Hindlimb muscle (tissue), 1 donor: ENCODE measurements at regions not wholly inside any gene's neighbourhood (a gene's known extent, or its start where the extent isn't known, plus 50 kb on each side); places are given as distances from the start of the nearest gene placed in this dataset.
"Not testable (repeated sequence)": the region's sequence is repeated elsewhere in the genome, so short reads cannot be mapped to it uniquely, and the experiment has no call there.

Source experiments
- DNase-seq: peaks from one replicate; pipeline ENCODE4 v3.0.0-alpha.2; 2013

- DNase-seq, result no peak
These were observed 60.7 kb downstream of the RRM2 start for GRCh38 chr2:10183146-10183675.

GRCh38 chr2:10184421-10184820 lies 61.9 kb downstream of the RRM2 start:
- DNase-seq, result no peak

- peak; percentile 28 for DNase-seq
These were observed 62.5 kb downstream of the RRM2 start for GRCh38 chr2:10185046-10185445.

GRCh38 chr2:10185755-10186154 lies 63.2 kb downstream of the RRM2 start:
- DNase-seq, result no peak

- no peak for DNase-seq
These were observed 64.5 kb downstream of the RRM2 start for GRCh38 chr2:10186868-10187535.

- DNase-seq, result no peak
These were observed 65.1 kb downstream of the RRM2 start for GRCh38 chr2:10187661-10188060.

- DNase-seq, result no peak
These were observed 65.7 kb downstream of the RRM2 start for GRCh38 chr2:10188211-10188610.

- DNase-seq, result no peak
These were observed 66.3 kb downstream of the RRM2 start for GRCh38 chr2:10188729-10189305.

- no peak for DNase-seq
These were observed 67.7 kb downstream of the RRM2 start for GRCh38 chr2:10190255-10190654.

GRCh38 chr2:10190737-10191532 lies 68.4 kb downstream of the RRM2 start:
- no peak for DNase-seq

GRCh38 chr2:10191554-10191953 lies 69.0 kb downstream of the RRM2 start:
- no peak for DNase-seq

GRCh38 chr2:10192392-10193015 lies 70.0 kb downstream of the RRM2 start:
- no peak for DNase-seq

GRCh38 chr2:10193276-10193795 lies 70.8 kb downstream of the RRM2 start:
- no peak for DNase-seq

GRCh38 chr2:10193851-10194820 lies 71.6 kb downstream of the RRM2 start:
- no peak for DNase-seq

GRCh38 chr2:10195278-10196109 lies 73.0 kb downstream of the RRM2 start:
- DNase-seq, result no peak

- no peak for DNase-seq
These were observed 73.8 kb downstream of the RRM2 start for GRCh38 chr2:10196110-10196892.

GRCh38 chr2:10196948-10197696 lies 74.6 kb downstream of the RRM2 start:
- DNase-seq, result no peak

- no peak for DNase-seq
These were observed 75.1 kb downstream of the RRM2 start for GRCh38 chr2:10197697-10198076.

GRCh38 chr2:10198482-10198881 lies 75.9 kb downstream of the RRM2 start:
- DNase-seq, result not testable (repeated sequence)
